Esophagus squamous epithelium (tissue), 4 donors: ENCODE measurements at regions not wholly inside any gene's neighbourhood (a gene's known extent, or its start where the extent isn't known, plus 50 kb on each side); places are given as distances from the start of the nearest gene placed in this dataset.

ENCODE experiments used
- CTCF ChIP-seq, 6 experiments: fragments of 450-650 bp in 4 of 6; fragments of 200-600 bp in 2 of 6; sonication (generic) in 2 of 6; IDR thresholded peaks; one replicate each; pipeline ENCODE4 v1.5.1; 2016 to 2019; ENCODE audit warnings: antibody characterized with exemption in 6 of 6, mild to moderate bottlenecking in 4 of 6, moderate library complexity in 4 of 6
- POLR2A ChIP-seq, 4 donors: fragments of 450-650 bp; IDR thresholded peaks; one replicate each; pipeline ENCODE4 v1.6.1; 2017; ENCODE audit warnings: antibody characterized with exemption in 4 of 4, mild to moderate bottlenecking in 4 of 4, moderate library complexity in 3 of 4

GRCh38 chr10:81182296-81182695 is 644.6 kb downstream of the SH2D4B start:
- no peak for TF ChIP-seq POLR2A (IDR thresholded peaks at IDR 0.05)
- no peak for TF ChIP-seq CTCF (IDR thresholded peaks at IDR 0.05)
